HUDEP-2 (cell line): ENCODE measurements at regions not wholly inside any gene's neighbourhood (a gene's known extent, or its start where the extent isn't known, plus 50 kb on each side); places are given as distances from the start of the nearest gene placed in this dataset.

Experiments used
- DNase-seq, 76 experiments: peaks; one replicate each; lab custom pipeline; 2025; ENCODE audit not compliant: unreplicated experiment in 76 of 76; lab: John Stamatoyannopoulos, UW

DNA sequence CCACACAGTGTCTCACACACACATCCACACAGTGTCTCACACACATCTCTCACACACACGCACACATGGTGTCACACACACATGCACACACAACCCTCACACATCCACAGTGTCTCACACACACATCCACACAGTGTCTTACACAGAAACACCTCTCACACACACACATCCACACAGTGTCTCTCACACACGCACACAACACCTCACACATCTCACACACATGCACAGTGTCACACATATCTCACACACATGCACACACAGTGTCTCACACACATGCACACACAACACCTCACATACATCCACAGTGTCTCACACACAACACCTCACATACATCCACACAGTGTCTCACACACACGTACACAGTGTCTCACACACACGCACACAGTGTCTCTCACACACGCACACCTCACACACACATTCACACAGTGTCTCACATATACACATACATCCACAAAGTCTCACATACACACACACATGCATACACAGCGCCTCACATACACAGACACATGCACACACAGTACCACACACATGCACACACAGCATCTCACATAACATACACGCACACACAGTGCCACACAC lies 473.9 kb upstream of the HS6ST1 start:
- no peak for DNase-seq

DNA sequence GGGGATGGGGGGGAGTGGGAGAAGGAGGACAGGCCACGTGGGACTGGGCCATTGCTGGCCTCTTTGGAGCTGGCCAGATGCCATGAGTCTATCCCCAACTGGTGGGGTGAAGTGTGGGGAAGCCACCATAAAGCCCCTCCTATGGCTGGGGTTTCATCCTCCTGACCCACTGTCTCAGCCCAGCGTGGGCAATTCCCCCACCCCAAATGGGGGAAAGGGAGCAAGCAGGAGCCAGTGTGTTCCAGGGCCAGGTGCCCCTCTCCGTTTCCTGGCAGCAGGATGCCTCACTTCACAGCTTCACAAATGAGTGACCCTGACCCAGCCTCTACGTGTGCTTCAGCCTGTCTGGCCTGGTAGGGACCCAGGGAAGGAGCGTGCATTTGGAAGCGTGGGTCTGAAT lies 474.7 kb upstream of the HS6ST1 start:
- DNase-seq, result no peak

DNA sequence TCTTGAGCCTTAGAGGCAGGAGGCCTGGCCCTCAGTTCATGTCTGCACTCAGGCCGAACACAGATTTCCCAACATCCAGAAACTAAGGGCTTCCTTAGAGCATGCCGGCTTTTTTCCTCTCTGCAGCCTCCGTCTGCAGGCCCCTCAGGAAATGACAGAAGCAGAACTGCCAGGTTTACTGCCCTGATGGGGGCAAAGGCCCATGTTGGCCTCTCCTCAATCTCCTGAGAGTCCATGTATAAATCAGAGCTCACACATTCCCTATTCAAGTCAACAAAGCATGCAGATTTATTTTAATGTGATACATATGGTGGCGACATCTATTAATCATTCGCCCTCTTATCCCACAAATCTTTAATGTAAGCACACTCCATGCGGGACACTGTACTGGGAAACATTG lies 475.6 kb upstream of the HS6ST1 start:
- no peak for DNase-seq

- no peak for DNase-seq
Measured at GRCh38 chr2:128796321-128796720, 477.7 kb upstream of the HS6ST1 start.

DNA sequence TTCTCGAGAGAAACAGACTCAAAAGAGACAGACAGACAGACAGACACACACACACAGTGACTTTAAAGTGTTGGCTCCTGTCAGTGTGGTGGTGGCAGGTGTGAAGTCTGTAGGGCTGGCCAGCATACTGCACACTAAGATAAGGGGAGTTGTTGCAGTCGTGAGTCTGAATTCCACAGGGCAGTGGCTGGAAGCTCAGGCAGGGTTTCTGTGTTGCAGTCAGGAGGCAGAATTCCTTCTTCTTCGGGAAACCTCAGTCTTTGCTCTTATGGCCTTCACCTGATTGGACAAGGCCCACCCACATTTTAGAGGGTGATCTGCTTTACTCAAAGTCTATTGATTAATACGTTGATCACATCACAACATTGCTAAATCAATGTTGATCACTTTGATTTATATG lies 478.4 kb upstream of the HS6ST1 start:
- no peak for DNase-seq

DNA sequence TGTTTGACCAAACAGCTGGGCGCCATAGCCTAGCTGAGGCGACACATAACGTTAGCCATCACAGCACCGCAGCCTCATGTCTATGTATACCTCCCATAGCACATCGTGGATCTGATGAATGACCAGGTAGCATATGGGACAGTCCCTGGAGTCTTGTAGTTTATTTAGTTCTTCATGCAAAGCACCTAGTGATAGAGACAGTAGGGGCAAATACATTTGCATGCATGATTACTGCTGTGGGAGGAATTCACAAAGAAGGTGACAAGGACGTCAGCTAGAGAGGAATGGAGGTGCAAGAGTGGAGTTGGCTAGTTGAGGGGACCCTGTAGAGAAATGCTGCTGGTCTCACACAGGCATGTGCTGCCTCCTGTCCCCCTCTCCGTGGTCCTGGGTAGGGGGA lies 478.9 kb upstream of the HS6ST1 start:
- no peak for DNase-seq

DNA sequence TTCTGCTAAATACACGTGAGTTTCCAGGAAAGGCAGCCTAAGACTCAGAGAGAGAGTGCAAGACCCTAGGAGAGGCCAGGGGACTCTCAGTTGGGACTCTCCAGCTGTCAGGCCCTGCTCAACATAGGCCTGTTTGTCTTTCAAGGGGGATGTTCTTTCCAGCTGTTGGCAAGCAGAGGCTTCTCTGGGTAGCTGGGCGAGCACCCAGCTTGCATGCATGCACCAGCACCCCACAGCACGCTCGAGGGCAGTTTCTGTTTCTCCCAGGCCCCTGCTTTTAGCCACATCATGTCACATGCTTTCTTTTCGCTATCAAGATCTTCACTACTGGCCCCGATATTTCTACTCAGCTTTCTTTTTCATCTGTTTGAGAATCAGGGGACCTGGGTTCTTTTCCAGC lies 479.3 kb upstream of the HS6ST1 start:
- no peak for DNase-seq

GRCh38 chr2:128798502-128799283 lies 480.0 kb upstream of the HS6ST1 start:
- DNase-seq, result no peak

- no peak for DNase-seq
Measured at GRCh38 chr2:128799284-128799552, 480.6 kb upstream of the HS6ST1 start.

GRCh38 chr2:128799730-128800129 lies 481.1 kb upstream of the HS6ST1 start:
- no peak for DNase-seq

DNA sequence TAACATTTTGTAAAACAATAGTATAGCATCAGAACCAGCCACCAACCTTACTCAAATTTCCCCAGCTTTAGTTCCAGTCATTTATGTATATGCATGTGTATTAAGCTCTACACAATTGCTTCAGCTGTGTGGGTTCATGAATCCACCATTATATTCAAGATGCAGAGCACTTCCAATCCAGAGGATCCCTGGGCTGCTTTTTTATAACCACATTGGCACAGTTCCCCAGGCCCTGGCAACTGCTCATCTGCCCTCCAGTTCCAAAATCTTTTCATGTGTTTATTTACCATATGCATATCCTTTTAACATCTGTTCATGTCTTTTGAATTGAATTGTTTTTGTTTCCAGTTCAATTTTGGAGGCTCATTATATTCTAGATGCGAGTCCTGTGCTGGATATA lies 482.9 kb upstream of the HS6ST1 start:
- no peak for DNase-seq

- DNase-seq, result no peak
Measured at GRCh38 chr2:128803222-128803621, 484.6 kb upstream of the HS6ST1 start.

GRCh38 chr2:128805237-128805636 lies 486.6 kb upstream of the HS6ST1 start:
- no peak for DNase-seq

- DNase-seq, result no peak
Measured at GRCh38 chr2:128805918-128806317, 487.2 kb upstream of the HS6ST1 start.

GRCh38 chr2:128807317-128807716 lies 488.6 kb upstream of the HS6ST1 start:
- DNase-seq, result no peak

DNA sequence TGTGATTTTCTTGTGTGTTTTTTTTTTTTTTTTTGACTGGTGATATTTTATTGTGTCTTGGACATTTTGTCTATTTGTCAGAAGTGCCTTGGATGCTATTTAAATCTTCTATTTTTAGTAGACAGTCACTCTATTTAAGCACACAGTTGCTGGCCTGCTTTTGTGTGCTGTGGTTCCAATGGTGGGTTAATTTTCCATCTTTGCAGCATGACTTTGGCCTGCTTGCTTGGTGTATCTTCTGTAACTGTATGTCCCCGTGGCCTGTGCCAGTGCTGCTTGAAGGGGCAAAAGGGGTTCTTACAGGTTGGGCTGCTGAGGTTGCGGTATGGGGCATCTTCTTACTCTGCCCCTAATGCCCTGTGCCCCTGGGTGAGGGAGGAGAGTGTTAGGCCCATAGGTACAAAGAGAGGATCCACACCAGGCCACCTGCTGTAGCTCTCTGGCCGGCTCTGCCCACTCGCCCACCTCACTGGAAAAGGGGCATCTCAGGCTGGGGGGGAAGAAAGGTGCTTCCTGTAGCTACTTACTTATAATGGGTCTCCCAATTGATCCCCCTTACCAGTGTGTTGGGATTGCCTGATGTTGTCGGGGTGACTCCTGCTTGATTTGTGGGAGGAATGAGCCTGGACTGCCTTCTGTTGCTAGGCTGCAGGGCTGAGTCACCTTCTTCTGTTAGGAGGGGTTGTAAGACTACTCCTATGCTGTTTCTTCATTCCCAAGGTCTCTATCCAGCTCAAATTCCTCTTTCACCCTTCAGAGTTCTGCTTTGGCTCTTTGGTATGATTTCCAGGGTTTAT lies 490.0 kb upstream of the HS6ST1 start:
- DNase-seq, result no peak

GRCh38 chr2:128809259-128809636 lies 490.6 kb upstream of the HS6ST1 start:
- DNase-seq, result no peak

DNA sequence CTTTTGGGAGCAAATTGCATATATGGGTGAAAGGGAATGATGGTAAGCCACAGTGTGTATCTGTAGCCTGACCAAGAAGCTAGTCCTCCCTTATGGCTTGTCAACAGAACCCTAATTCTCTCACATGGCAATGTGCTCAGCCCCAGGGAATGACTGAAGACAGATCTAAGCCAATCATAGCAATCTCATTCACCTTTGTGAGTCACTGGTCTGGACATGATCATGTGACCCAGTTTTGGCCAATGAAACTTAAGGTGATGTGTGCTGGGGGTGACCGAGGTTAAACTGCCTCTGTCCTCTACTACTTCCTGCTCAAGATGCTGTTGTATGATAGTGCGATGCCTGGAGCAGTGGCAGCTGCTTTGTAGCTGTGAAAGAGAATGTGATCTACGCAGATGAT lies 491.2 kb upstream of the HS6ST1 start:
- no peak for DNase-seq

DNA sequence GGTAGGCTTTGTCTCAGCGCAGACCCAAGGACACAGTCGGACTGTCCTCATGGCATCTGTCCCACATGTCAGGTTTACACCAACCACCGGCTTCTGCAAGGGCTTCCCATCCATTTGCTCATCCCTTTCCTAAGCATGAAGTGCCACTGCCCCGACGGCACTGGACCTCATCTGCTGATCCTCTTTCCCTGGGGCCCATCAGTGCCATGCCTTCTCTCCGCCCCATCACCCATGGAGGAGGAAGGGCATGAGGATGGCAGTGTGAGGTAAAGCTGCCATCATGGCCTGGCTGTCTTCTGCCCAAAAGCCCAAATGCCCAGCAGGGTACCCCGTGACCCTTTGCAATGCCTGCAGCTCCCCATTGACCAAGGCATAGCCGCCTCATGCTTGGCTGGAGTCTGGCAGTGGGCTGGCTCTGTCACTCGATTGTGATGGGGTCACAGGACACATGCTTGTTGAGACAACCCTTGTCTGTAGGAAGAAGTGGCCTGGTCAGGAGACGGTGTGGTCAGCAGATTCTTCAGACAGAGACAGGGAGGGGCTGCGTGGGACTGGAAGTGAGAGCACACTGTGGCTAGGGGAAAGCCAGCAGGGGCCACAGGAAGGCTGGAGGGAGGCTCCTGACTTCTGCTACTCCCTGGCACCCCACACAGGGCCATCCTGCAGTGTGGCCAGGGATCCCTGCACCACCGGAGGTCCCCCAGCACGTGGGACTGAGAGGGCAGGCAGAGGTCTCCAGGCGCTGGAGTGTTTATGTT lies 493.7 kb upstream of the HS6ST1 start:
- DNase-seq, result no peak

- no peak for DNase-seq
Measured at GRCh38 chr2:128813352-128814034, 494.8 kb upstream of the HS6ST1 start.

- DNase-seq, result no peak
Measured at GRCh38 chr2:128815248-128815647, 496.6 kb upstream of the HS6ST1 start.
